ENCODE measurements at regions not wholly inside any gene's neighbourhood (a gene's known extent, or its start where the extent isn't known, plus 50 kb on each side); places are given as distances from the start of the nearest gene placed in this dataset.

DNA sequence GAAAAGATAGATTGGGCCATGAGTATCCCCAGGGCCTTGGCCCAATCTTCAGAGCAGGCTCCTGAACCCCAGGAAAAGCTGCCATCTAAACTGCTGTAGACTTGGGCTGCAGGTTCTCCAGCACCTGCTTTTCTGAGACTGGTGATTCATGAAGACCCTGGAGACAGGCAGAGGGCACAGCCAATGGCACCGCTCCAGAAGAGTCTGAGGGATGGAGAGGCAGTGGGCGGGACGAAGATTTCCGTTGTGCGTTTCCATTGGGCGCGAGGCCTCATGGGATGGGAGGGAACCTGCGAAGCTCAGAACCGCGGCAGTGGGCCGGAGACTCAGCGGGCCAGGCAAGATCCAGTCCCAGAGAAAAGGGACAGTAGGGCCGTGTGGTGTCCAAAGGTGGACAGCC, 375.1 kb downstream of the IPO8 start:
- Histone ChIP-seq H3K9me3 (no peaks in the 10 kb centered on the region), H3K4me1 (no peaks in the 10 kb centered on the region), H3K4me3 (no peak overlapping the region), H3K27me3 (no peaks in the 10 kb centered on the region), H3K36me3 (no peaks in the 10 kb centered on the region), H3K27ac (no peak overlapping the region)
- TF ChIP-seq, protein P1, sequence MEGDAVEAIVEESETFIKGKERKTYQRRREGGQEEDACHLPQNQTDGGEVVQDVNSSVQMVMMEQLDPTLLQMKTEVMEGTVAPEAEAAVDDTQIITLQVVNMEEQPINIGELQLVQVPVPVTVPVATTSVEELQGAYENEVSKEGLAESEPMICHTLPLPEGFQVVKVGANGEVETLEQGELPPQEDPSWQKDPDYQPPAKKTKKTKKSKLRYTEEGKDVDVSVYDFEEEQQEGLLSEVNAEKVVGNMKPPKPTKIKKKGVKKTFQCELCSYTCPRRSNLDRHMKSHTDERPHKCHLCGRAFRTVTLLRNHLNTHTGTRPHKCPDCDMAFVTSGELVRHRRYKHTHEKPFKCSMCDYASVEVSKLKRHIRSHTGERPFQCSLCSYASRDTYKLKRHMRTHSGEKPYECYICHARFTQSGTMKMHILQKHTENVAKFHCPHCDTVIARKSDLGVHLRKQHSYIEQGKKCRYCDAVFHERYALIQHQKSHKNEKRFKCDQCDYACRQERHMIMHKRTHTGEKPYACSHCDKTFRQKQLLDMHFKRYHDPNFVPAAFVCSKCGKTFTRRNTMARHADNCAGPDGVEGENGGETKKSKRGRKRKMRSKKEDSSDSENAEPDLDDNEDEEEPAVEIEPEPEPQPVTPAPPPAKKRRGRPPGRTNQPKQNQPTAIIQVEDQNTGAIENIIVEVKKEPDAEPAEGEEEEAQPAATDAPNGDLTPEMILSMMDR (IDR thresholded peaks at IDR 0.05): no peak
- intact Hi-C loops (cut with DNase I): no loop called here
- DNase-seq (ENCODE audit: low spot score in 2 of 2): no peak

DNA sequence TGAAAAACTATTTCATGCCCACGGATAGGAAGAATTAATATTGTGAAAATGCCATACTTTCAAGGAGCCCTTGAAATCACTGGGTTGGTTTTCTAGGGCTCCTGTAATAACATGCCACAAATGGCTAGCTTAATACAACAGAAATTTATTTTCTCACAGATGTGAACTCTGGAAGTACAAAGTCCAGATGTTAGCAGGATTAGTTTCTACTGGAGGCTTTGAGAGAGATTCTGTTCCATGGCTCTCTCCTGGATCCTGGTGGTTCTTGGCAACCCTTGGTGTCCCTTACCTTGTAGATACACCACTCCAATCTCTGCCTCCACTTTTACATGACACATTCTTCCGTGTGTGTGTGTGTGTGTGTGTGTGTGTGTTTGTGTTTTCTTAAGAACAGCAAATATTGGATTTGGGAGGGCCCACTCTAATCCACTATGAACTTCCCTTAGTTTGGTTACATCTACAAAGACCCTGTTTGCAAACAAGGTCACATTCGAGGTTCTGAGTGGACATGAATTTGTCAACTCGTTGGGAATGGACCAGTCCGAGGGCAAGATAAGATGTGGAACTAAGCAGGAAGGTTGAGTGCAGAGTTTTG, 381.1 kb downstream of the IPO8 start:
- Histone ChIP-seq H3K36me3 (no peaks in the 10 kb centered on the region), H3K4me3 (no peak overlapping the region), H3K27me3 (no peaks in the 10 kb centered on the region), H3K4me1 (no peaks in the 10 kb centered on the region), H3K27ac (no peak overlapping the region), H3K9me3 (no peaks in the 10 kb centered on the region)
- intact Hi-C loops (cut with DNase I): no loop called here
- TF ChIP-seq, protein P1 (IDR thresholded peaks at IDR 0.05): no peak
- DNase-seq (ENCODE audit: low spot score in 2 of 2): no peak

DNA sequence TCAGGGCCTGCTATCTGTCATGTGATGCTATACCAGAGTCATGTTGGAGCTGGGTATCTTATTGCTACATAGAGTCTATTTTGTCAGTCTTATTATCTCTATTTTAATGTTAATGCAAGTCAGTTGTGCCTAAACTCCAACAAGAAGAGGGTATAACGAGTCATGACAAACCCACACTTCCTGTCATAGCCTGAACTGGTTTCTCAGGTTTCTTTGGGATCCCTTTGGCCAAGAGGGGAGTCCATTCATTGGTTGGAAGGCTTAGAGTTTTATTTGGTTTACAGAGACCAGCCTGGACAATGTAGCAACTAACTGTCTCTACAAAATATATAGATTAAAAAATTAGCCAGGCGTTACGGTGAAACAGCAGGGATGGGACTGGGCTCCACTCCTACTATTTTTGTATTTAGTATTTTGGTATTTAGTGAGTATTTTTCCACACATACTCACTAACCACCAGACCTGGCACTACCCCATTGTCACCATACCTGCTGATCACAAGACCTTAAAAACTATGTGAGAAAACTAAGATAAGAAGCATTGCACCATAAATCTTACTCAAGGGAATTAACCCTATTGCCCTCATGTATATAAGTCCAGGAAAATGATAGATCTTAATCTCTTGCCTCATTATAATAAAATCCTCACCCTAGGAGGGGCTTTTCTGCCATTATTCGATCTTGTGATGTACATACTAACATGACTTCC, 387.5 kb downstream of the IPO8 start:
- H3K27ac ChIP-seq: no peak overlapping the region
- DNase-seq (ENCODE audit: low spot score in 2 of 2): no peak

DNA sequence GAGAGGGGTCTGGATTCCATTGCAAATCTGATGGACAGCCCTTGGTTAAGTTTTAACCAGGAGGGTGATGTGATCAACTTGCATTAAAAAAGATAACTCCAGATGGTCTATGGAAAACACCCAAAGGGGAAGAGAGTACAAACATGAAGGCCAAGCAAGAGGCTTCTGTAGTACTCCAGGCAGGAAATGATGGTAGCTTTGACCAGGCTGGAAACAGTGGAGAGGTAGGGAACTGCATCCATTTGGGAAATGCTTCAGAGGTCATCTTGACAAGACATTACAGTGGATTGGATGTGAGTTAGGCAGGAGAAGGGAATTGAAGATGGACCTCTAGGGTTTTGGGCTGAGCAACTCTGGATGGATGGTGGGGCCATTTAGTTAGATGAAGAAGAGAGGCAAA, 391.1 kb downstream of the IPO8 start:
- H3K36me3 ChIP-seq: no peaks in the 10 kb centered on the region
- DNase-seq (ENCODE audit: low spot score in 2 of 2): no peak
- no peaks in the 10 kb centered on the region for H3K9me3 ChIP-seq
- intact Hi-C loops (cut with DNase I): no loop called here
- TF ChIP-seq, protein P1 (IDR thresholded peaks at IDR 0.05): no peak
- no peaks in the 10 kb centered on the region for H3K4me1 ChIP-seq
- H3K27me3 ChIP-seq: no peaks in the 10 kb centered on the region
- no peak overlapping the region for H3K4me3 ChIP-seq
- H3K27ac ChIP-seq: no peak overlapping the region

More for the DNA sequence above, 387.5 kb downstream of the IPO8 start:
- Histone ChIP-seq H3K9me3 (no peaks in the 10 kb centered on the region), H3K4me3 (no peak overlapping the region), H3K36me3 (no peaks in the 10 kb centered on the region), H3K4me1 (no peaks in the 10 kb centered on the region), H3K27me3 (no peaks in the 10 kb centered on the region)
- intact Hi-C loops (cut with DNase I): no loop called here
- TF ChIP-seq, protein P1 (IDR thresholded peaks at IDR 0.05): no peak

DNA sequence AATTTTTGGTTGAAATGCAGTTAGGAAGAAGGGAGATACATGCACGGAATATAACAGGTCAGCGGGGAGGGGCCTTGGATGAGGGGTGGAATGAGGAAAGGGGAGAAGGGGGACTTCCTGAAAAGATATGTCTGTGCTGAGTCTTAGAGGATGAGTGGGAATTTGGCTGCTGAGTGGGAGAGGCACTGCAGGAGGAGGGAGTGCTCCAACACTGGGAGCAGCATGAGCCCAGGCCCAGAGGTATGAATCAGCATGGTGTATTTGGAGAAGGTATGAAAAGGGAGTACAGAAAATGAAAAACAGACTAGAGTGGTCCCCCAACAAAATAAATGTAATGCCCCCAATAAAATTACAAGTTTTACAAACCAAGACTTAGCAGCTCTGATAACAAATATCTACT, 394.4 kb downstream of the IPO8 start:
- H3K9me3 ChIP-seq: no peaks in the 10 kb centered on the region
- no peak overlapping the region for H3K27ac ChIP-seq
- H3K4me3 ChIP-seq: no peak overlapping the region
- H3K27me3 ChIP-seq: no peaks in the 10 kb centered on the region
- TF ChIP-seq, protein P1 (IDR thresholded peaks at IDR 0.05): no peak
- H3K4me1 ChIP-seq: no peaks in the 10 kb centered on the region
- DNase-seq (ENCODE audit: low spot score in 2 of 2): no peak
- no peaks in the 10 kb centered on the region for H3K36me3 ChIP-seq
- intact Hi-C loops (cut with DNase I): no loop called here

Data from ascending aorta (tissue), 2 donors.